GM20000 (cell line): ENCODE measurements at regions not wholly inside any gene's neighbourhood (a gene's known extent, or its start where the extent isn't known, plus 50 kb on each side); places are given as distances from the start of the nearest gene placed in this dataset.

Experiments used
- DNase-seq: peaks from one replicate; pipeline ENCODE4 v3.0.0; 2012; ENCODE audit warnings: low spot score
- CTCF ChIP-seq: IDR thresholded peaks from 2 replicates; pipeline ENCODE4 v1.5.1; 2012; ENCODE audit warnings: mild to moderate bottlenecking, control low read depth; ENCODE audit errors: extremely low read depth, missing control alignments

- TF ChIP-seq CTCF: no peak
- DNase-seq: no peak
These were observed 236.1 kb downstream of the NXPE2 start for GRCh38 chr11:114914231-114915005.

DNA sequence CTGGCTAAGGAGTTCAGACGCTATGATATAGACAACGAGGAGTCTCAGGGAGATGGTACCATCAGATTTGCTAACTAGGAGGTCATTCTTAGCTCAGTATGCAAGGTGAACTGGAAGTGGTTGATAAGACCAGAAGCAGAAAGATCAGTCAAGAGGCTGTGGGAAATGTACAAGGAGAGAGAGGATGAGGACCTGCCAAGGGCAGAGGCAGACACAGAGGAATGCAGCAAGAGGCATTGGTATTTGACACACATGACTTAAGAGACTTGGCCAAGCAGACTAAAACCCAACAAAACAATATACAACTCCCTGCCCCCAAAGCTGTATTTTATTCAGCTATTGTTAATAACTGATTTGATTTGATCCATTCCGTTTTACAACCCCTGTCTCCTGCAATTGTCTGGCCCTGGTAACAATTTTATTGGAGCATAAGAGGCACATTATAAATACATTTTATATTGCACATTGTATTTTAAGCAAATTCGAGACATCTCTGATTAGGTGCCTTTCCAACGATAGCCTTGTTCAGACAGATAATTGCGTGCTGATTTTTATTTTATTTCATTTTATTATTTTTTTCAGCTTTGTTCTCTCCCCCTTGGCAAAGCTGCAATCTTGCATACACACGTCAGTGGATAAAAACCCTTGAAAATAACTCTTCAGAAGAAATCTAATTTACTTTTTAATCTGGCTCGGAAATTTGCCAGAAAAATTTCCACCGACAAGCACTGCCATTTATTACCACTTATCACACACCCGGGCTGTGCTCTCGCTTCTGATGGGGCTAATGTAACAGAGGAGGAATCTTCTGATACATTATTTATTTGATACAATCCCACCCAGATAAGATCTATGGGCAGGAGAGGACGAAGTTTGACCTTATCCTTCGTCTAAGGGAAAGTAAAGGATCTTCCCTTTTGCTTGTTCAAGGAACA is 237.8 kb downstream of the NXPE2 start:
- TF ChIP-seq CTCF: no peak
- DNase-seq: no peak

DNA sequence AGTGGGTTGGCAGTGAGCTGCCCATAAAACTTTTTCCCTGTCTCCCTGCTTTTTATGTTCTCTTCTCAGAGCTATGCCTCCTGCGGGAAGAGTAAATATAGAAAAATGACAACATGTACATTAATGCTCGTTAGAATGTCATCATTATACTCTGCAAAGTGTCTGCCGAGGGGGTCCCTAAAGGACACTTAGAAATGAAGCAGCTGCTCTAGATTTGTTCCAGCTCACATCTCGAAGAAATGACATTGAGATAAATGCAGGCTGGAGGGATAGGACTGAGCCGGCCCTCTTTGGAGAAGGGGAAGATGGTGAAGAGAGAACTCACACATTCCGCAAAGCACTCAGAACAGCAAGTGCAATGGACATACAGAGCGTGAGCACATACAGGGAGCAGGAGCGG is 240.0 kb downstream of the NXPE2 start:
- no peak for DNase-seq

GRCh38 chr11:114921697-114922096 is 243.4 kb downstream of the NXPE2 start:
- no peak for TF ChIP-seq CTCF

More for the DNA sequence above, 240.0 kb downstream of the NXPE2 start:
- no peak for TF ChIP-seq CTCF

GRCh38 chr11:114924042-114924441 is 245.7 kb downstream of the NXPE2 start:
- no peak for TF ChIP-seq CTCF
- DNase-seq: no peak

More at GRCh38 chr11:114921697-114922096, 243.4 kb downstream of the NXPE2 start:
- no peak for DNase-seq

DNA sequence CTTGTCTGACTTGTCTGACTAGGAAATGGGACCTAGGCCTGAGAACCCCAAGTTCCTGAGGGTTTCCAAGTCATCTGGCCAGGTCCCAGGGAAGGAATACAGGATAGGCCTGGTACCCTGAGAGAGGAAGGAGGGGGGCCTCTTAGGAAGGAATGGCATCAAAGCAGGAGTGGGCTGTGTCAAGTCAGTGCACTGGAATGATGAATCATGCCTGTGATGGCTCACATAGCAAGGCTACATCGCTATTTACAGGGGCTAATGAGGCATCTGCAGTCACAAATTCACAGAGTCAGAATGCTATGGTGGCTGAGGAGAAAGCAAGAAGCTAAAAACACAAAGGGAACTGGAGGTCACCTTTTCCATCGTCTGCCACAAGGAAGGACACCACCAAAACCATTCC is 247.3 kb downstream of the NXPE2 start:
- DNase-seq: no peak
- no peak for TF ChIP-seq CTCF
